ENCODE measurements at regions not wholly inside any gene's neighbourhood (a gene's known extent, or its start where the extent isn't known, plus 50 kb on each side); places are given as distances from the start of the nearest gene placed in this dataset.

GRCh38 chr15:61318301-61318700 is 89.2 kb upstream of the RORA start:
- H3K9me3 ChIP-seq (ENCODE audit: low read depth): no peaks in the 10 kb centered on the region
- H3K9me2 ChIP-seq (ENCODE audit: insufficient read depth): no peaks in the 10 kb centered on the region
- H3K4me2 ChIP-seq (ENCODE audit: unreplicated experiment): no peak overlapping the region
- 40 to 42% methylated on average over 6 of the region's 6 CpGs for WGBS, 2 experiments (ENCODE audit: low coverage in 1 of 2, low lambda C conversion rate in 2 of 2, missing lambda C conversion rate in 2 of 2)
- H3K4me3 ChIP-seq: no peak overlapping the region
- in situ Hi-C loops (cut with MboI): no loop called here
- DNase-seq: no peak
- no peak for TF ChIP-seq EZH2 (IDR thresholded peaks at IDR 0.05; ENCODE audit: insufficient read depth, poor library complexity, severe bottlenecking)
- TF ChIP-seq EZH2phosphoT487 (IDR thresholded peaks at IDR 0.05; ENCODE audit: insufficient read depth, low read depth): no peak
- H3K27me3 ChIP-seq (replicated peaks; ENCODE audit: insufficient read depth): 0 out of 2 replicates have a peak, but pooled peaks cover 5% of the 10 kb centered on the region
- no peaks in the 10 kb centered on the region for H3K4me1 ChIP-seq (ENCODE audit: insufficient read depth)
- no peak overlapping the region for H2AFZ ChIP-seq
- H3F3A ChIP-seq (ENCODE audit: insufficient read depth): no peaks in the 10 kb centered on the region
- H3K79me2 ChIP-seq (ENCODE audit: insufficient read depth): no peaks in the 10 kb centered on the region
- H3K36me3 ChIP-seq (ENCODE audit: low read depth): no peaks in the 10 kb centered on the region
- H3K9ac ChIP-seq: no peak overlapping the region
- no peak overlapping the region for H3K27ac ChIP-seq
- no peaks in the 10 kb centered on the region for H4K20me1 ChIP-seq (ENCODE audit: insufficient read depth)

GRCh38 chr15:61315471-61315870 is 86.4 kb upstream of the RORA start:
- H3K36me3 ChIP-seq (ENCODE audit: low read depth): no peaks in the 10 kb centered on the region
- no peaks in the 10 kb centered on the region for H3K9me2 ChIP-seq (ENCODE audit: insufficient read depth)
- no peak overlapping the region for H3K27ac ChIP-seq
- no peak for DNase-seq
- no peaks in the 10 kb centered on the region for H3K4me1 ChIP-seq (ENCODE audit: insufficient read depth)
- 0 out of 2 replicates have a peak, but pooled peaks cover 5% of the 10 kb centered on the region for H3K27me3 ChIP-seq (replicated peaks; ENCODE audit: insufficient read depth)
- no peak overlapping the region for H3K9ac ChIP-seq
- no peaks in the 10 kb centered on the region for H3K79me2 ChIP-seq (ENCODE audit: insufficient read depth)
- no peaks in the 10 kb centered on the region for H3K9me3 ChIP-seq (ENCODE audit: low read depth)
- no peak overlapping the region for H2AFZ ChIP-seq
- TF ChIP-seq EZH2 (IDR thresholded peaks at IDR 0.05; ENCODE audit: insufficient read depth, poor library complexity, severe bottlenecking) (no peak), EZH2phosphoT487 (IDR thresholded peaks at IDR 0.05; ENCODE audit: insufficient read depth, low read depth) (no peak)
- no peaks in the 10 kb centered on the region for H3F3A ChIP-seq (ENCODE audit: insufficient read depth)
- no peaks in the 10 kb centered on the region for H4K20me1 ChIP-seq (ENCODE audit: insufficient read depth)
- no peak overlapping the region for H3K4me3 ChIP-seq
- in situ Hi-C loops (cut with MboI): no loop called here
- WGBS, 2 experiments (ENCODE audit: low coverage in 1 of 2, low lambda C conversion rate in 2 of 2, missing lambda C conversion rate in 2 of 2): 71 to 72% methylated on average over 6 of the region's 6 CpGs
- no peak overlapping the region for H3K4me2 ChIP-seq (ENCODE audit: unreplicated experiment)

- Histone ChIP-seq H3K79me2 (ENCODE audit: insufficient read depth) (no peaks in the 10 kb centered on the region), H3K9me3 (ENCODE audit: low read depth) (no peaks in the 10 kb centered on the region), H3K9ac (no peak overlapping the region), H3K27ac (no peak overlapping the region), H3K4me2 (ENCODE audit: unreplicated experiment) (no peak overlapping the region), H3K9me2 (ENCODE audit: insufficient read depth) (no peaks in the 10 kb centered on the region), H3K4me1 (ENCODE audit: insufficient read depth) (no peaks in the 10 kb centered on the region), H4K20me1 (ENCODE audit: insufficient read depth) (no peaks in the 10 kb centered on the region), H3K36me3 (ENCODE audit: low read depth) (no peaks in the 10 kb centered on the region), H3F3A (ENCODE audit: insufficient read depth) (no peaks in the 10 kb centered on the region), H3K27me3 (replicated peaks; ENCODE audit: insufficient read depth) (0 out of 2 replicates have a peak, but pooled peaks cover 5% of the 10 kb centered on the region), H2AFZ (no peak overlapping the region), H3K4me3 (no peak overlapping the region)
- no peak for TF ChIP-seq EZH2phosphoT487 (IDR thresholded peaks at IDR 0.05; ENCODE audit: insufficient read depth, low read depth)
- TF ChIP-seq EZH2 (IDR thresholded peaks at IDR 0.05; ENCODE audit: insufficient read depth, poor library complexity, severe bottlenecking): no peak
- no peak for DNase-seq
- in situ Hi-C loops (cut with MboI): no loop called here
Observed at GRCh38 chr15:61314427-61314826, 85.3 kb upstream of the RORA start.

- Histone ChIP-seq H3K27me3 (replicated peaks; ENCODE audit: insufficient read depth) (no peaks in the 10 kb centered on the region; the same call in 1 of the 2 replicates), H3K36me3 (ENCODE audit: low read depth) (no peaks in the 10 kb centered on the region), H3K79me2 (ENCODE audit: insufficient read depth) (no peaks in the 10 kb centered on the region), H3K4me2 (ENCODE audit: unreplicated experiment) (no peak overlapping the region), H4K20me1 (ENCODE audit: insufficient read depth) (no peaks in the 10 kb centered on the region), H3K9ac (no peak overlapping the region), H3K9me2 (ENCODE audit: insufficient read depth) (no peaks in the 10 kb centered on the region), H3K4me1 (ENCODE audit: insufficient read depth) (no peaks in the 10 kb centered on the region), H2AFZ (no peak overlapping the region), H3K4me3 (no peak overlapping the region), H3F3A (ENCODE audit: insufficient read depth) (no peaks in the 10 kb centered on the region), H3K9me3 (ENCODE audit: low read depth) (no peaks in the 10 kb centered on the region), H3K27ac (no peak overlapping the region)
- TF ChIP-seq EZH2 (IDR thresholded peaks at IDR 0.05; ENCODE audit: insufficient read depth, poor library complexity, severe bottlenecking): no peak
- TF ChIP-seq EZH2phosphoT487 (IDR thresholded peaks at IDR 0.05; ENCODE audit: insufficient read depth, low read depth): no peak
- in situ Hi-C loops (cut with MboI): no loop called here
- DNase-seq: no peak
- 31 to 41% methylated on average over 5 of the region's 5 CpGs for WGBS, 2 experiments (ENCODE audit: low coverage in 1 of 2, low lambda C conversion rate in 2 of 2, missing lambda C conversion rate in 2 of 2)
Observed at GRCh38 chr15:61309617-61310016, 80.5 kb upstream of the RORA start.

- H3K9ac ChIP-seq: no peak overlapping the region
- H3K36me3 ChIP-seq (ENCODE audit: low read depth): no peaks in the 10 kb centered on the region
- no peaks in the 10 kb centered on the region for H3K9me3 ChIP-seq (ENCODE audit: low read depth)
- H3K4me2 ChIP-seq (ENCODE audit: unreplicated experiment): no peak overlapping the region
- H3K27ac ChIP-seq: no peak overlapping the region
- whole genome bisulfite sequencing, 2 experiments (ENCODE audit: low coverage in 1 of 2, low lambda C conversion rate in 2 of 2, missing lambda C conversion rate in 2 of 2): 62% methylated on average over 7 of the region's 7 CpGs
- H4K20me1 ChIP-seq (ENCODE audit: insufficient read depth): no peaks in the 10 kb centered on the region
- no peaks in the 10 kb centered on the region for H3K4me1 ChIP-seq (ENCODE audit: insufficient read depth)
- DNase-seq: no peak
- H3K9me2 ChIP-seq (ENCODE audit: insufficient read depth): no peaks in the 10 kb centered on the region
- no peak overlapping the region for H3K4me3 ChIP-seq
- no peaks in the 10 kb centered on the region for H3K79me2 ChIP-seq (ENCODE audit: insufficient read depth)
- H3F3A ChIP-seq (ENCODE audit: insufficient read depth): no peaks in the 10 kb centered on the region
- no peak overlapping the region for H2AFZ ChIP-seq
- in situ Hi-C loops (cut with MboI): no loop called here
- H3K27me3 ChIP-seq (replicated peaks; ENCODE audit: insufficient read depth): no peaks in the 10 kb centered on the region; the same call in 1 of the 2 replicates
- TF ChIP-seq EZH2 (IDR thresholded peaks at IDR 0.05; ENCODE audit: insufficient read depth, poor library complexity, severe bottlenecking): no peak
- no peak for TF ChIP-seq EZH2phosphoT487 (IDR thresholded peaks at IDR 0.05; ENCODE audit: insufficient read depth, low read depth)
Observed at GRCh38 chr15:61309031-61309511, 80.0 kb upstream of the RORA start.
